ENCODE measurements at regions not wholly inside any gene's neighbourhood (a gene's known extent, or its start where the extent isn't known, plus 50 kb on each side); places are given as distances from the start of the nearest gene placed in this dataset.
A peak's percentile ranks its signal among the peaks of the same experiment; 100 is the strongest.

DNA sequence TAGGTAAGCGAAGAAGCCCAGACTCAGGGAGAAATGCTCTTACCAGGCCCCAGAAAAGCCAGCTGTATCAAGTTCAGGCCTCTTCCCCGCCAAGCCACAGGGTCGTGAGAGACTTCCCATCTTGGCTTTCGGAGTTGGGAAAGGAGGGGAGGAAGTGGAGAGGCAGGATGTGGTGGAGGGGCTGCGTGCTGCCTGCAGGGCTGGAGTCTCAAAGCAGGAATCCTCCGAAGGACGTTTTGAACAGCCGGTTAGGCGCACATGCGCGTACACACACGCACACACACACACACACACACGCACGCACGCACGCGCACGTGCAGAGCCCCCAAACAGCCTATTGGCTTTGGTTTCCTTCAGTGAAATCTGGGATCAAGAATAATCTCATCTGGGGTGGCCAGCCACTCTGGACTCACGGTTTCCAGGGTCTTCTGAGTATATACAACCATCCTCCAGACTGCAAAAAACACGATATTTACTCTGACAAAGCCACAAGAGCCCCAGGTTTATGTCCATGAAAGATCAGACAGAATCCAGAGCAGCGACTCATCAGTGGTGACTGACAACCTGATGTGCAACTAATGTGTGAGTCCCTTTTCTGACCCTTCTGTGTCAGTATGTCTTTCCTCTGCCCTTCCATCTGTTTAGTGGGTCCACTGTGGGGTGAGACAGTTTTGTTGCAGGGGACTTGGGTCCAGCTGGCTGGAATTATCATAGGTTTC is 115.0 kb upstream of the ZNF438 start:
- in situ Hi-C loops (cut with HindIII; ENCODE audit: low pct_ligation_motif_present, low sequenced_read_pairs): no loop called here
- H3K4me3 ChIP-seq (ENCODE audit: low read depth, low read length): no peak overlapping the region
- peak; percentile 73 for DNase-seq
- TF ChIP-seq, protein P1, sequence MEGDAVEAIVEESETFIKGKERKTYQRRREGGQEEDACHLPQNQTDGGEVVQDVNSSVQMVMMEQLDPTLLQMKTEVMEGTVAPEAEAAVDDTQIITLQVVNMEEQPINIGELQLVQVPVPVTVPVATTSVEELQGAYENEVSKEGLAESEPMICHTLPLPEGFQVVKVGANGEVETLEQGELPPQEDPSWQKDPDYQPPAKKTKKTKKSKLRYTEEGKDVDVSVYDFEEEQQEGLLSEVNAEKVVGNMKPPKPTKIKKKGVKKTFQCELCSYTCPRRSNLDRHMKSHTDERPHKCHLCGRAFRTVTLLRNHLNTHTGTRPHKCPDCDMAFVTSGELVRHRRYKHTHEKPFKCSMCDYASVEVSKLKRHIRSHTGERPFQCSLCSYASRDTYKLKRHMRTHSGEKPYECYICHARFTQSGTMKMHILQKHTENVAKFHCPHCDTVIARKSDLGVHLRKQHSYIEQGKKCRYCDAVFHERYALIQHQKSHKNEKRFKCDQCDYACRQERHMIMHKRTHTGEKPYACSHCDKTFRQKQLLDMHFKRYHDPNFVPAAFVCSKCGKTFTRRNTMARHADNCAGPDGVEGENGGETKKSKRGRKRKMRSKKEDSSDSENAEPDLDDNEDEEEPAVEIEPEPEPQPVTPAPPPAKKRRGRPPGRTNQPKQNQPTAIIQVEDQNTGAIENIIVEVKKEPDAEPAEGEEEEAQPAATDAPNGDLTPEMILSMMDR (IDR thresholded peaks at IDR 0.05; ENCODE audit: low read depth, low read length, missing control alignments): no peak
- no peaks in the 10 kb centered on the region for H3K27me3 ChIP-seq (replicated peaks)
- H3K27ac ChIP-seq: peak overlapping the region; percentile 69
- H3K36me3 ChIP-seq (replicated peaks): no peaks in the 10 kb centered on the region

DNA sequence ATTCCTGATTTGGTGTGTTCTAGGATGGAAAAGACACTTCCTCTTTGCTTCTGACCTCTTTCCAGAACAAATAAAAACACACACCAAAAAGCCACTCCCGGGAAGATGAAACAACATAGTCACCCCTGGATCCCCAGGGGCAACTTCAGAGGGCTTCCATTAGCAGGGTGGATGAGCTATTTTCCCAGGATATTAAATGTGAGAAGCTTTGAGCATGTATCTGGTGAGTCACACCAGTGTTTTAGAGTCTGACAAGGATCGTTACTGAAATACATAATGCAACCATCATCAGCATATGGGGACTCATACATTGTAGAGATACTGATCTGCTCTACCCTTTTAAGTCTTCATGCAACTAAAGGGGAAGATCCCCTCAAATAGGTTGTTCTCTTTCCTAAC is 115.5 kb upstream of the ZNF438 start:
- peak; percentile 66 for DNase-seq
- TF ChIP-seq, protein P1 (IDR thresholded peaks at IDR 0.05; ENCODE audit: low read depth, low read length, missing control alignments): no peak
- in situ Hi-C loops (cut with HindIII; ENCODE audit: low pct_ligation_motif_present, low sequenced_read_pairs): no loop called here
- Histone ChIP-seq H3K36me3 (replicated peaks) (no peaks in the 10 kb centered on the region), H3K27me3 (replicated peaks) (no peaks in the 10 kb centered on the region), H3K4me3 (ENCODE audit: low read depth, low read length) (no peak overlapping the region), H3K27ac (peak overlapping the region; percentile 69)

DNA sequence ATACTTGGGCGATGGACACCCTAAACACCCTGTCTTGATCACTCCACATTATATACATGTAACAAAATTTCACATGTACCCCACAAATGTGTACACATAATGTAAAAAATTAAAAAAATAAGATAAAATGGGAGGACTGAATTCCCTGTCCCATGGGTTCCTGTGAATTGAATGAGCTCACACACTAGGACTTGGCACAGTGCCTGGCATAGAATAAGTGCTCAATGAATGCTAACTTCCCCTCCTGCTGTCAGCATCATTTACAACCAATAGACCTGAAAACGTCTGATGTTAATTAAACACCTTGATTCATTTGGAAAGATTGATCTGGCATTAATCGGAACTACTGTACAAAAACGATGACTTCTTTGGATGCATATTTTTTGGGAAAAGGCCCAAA is 117.3 kb upstream of the ZNF438 start:
- H3K27ac ChIP-seq: no peak overlapping the region
- in situ Hi-C loops (cut with HindIII; ENCODE audit: low pct_ligation_motif_present, low sequenced_read_pairs): no loop called here
- DNase-seq: no peak
- TF ChIP-seq, protein P1 (IDR thresholded peaks at IDR 0.05; ENCODE audit: low read depth, low read length, missing control alignments): no peak
- H3K36me3 ChIP-seq (replicated peaks): no peaks in the 10 kb centered on the region
- H3K27me3 ChIP-seq (replicated peaks): no peaks in the 10 kb centered on the region
- no peak overlapping the region for H3K4me3 ChIP-seq (ENCODE audit: low read depth, low read length)

DNA sequence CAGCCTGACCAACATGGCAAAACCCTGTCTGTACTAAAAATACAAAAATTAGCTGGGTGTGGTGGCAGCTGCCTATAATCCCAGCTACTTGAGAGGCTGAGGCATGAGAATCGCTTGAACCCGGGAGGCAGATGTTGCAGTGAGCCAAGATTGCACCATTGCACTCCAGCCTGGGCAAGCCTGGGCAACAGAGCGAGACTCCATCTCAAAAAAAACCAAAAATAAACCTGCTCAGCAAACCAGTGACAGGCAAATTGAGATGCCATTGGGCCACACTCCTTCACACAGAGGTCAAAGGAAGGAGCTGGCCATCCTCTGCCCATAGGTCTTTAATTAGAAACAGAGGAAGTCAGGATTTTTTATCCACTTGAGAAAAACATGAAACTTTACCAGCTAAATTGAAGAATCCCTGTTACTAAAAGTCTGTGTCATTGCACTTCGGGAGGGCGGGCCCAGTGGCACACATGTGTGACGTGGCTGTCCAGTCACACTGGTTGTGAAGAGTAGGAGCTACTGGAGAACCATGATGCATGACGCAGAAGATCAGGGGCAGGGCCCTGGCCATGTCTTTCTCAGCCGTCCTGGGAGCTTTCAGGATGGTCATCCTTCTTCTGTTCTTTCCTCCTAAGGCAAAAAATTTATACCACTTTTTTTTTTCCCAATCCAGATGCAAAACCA is 118.3 kb upstream of the ZNF438 start:
- TF ChIP-seq, protein P1 (IDR thresholded peaks at IDR 0.05; ENCODE audit: low read depth, low read length, missing control alignments): no peak
- Histone ChIP-seq H3K27me3 (replicated peaks) (no peaks in the 10 kb centered on the region), H3K27ac (no peak overlapping the region), H3K36me3 (replicated peaks) (no peaks in the 10 kb centered on the region), H3K4me3 (ENCODE audit: low read depth, low read length) (no peak overlapping the region)
- in situ Hi-C loops (cut with HindIII; ENCODE audit: low pct_ligation_motif_present, low sequenced_read_pairs): no loop called here
- DNase-seq: no peak

DNA sequence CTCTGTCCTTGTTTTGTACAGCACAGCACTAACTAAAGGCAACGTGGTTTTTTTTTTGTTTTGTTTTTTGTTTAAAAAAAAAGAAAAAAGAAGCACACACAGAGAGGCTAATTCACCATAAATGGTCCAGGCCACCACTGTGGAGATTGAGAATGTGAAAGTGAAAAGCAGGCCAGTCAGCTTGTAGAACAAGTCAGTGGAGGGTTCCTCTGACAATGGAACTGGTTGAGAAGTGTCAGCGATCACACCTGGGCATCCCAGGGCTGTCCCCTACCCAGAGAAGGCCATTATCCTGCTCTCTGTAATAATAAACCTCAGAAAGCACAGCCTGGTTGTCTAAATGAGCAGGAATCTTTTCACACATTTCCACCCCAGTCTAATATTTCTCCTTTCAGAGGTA is 119.6 kb upstream of the ZNF438 start:
- no peaks in the 10 kb centered on the region for H3K27me3 ChIP-seq (replicated peaks)
- no peak overlapping the region for H3K27ac ChIP-seq
- H3K36me3 ChIP-seq (replicated peaks): no peaks in the 10 kb centered on the region
- TF ChIP-seq, protein P1 (IDR thresholded peaks at IDR 0.05; ENCODE audit: low read depth, low read length, missing control alignments): no peak
- H3K4me3 ChIP-seq (ENCODE audit: low read depth, low read length): no peak overlapping the region
- in situ Hi-C loops (cut with HindIII; ENCODE audit: low pct_ligation_motif_present, low sequenced_read_pairs): no loop called here
- DNase-seq: no peak
